HG03039 (cell line): ENCODE measurements at regions not wholly inside any gene's neighbourhood (a gene's known extent, or its start where the extent isn't known, plus 50 kb on each side); places are given as distances from the start of the nearest gene placed in this dataset.
"Not testable (repeated sequence)": the region's sequence is repeated elsewhere in the genome, so short reads cannot be mapped to it uniquely, and the experiment has no call there.

Source experiments
- ATAC-seq: cut with Tn5 transposase; IDR thresholded peaks from one replicate; pipeline ENCODE4 v1.9.1; 2021; ENCODE audit warnings: mild to moderate bottlenecking, moderate library complexity; ENCODE audit not compliant: unreplicated experiment

DNA sequence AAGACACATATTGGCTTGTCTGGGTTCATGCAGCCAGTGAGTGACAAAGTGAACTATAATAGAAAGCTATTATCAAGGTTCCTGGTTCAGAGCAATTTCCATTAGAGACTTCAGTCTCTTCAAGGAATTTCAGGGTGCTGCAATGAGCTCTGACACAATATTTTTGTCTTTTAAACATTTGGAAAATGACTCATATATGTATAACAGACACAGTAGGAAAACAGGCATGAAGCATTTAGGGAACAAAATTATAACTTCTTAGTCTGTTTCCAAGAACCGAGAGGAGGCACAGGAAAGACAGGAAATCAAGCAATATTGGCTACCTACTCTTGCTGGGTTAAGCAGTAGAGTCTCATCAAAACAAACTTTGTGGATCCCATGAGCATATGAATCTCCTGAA is 170.4 kb downstream of the PTPRC start:
- ATAC-seq: no peak

GRCh38 chr1:198811449-198811848 is 172.6 kb downstream of the PTPRC start:
- ATAC-seq: no peak

DNA sequence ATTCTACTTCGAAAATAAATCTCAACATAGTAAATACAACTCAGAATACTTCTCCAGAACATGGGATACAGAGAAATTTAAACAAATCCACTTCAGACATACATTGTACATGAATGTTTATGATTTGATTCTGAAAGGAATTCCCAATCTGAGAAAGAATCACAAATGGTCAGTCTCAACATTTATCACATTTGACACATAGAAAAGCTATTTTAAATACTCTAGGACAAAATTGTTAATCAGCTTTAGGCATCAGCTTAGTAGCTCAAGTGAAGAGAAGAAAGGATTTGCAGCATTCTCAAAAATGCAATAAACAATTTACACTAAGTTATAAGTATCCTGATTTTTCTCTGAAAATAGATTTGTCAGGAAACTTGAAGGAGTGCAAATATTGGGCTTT is 184.8 kb downstream of the PTPRC start:
- no peak for ATAC-seq

DNA sequence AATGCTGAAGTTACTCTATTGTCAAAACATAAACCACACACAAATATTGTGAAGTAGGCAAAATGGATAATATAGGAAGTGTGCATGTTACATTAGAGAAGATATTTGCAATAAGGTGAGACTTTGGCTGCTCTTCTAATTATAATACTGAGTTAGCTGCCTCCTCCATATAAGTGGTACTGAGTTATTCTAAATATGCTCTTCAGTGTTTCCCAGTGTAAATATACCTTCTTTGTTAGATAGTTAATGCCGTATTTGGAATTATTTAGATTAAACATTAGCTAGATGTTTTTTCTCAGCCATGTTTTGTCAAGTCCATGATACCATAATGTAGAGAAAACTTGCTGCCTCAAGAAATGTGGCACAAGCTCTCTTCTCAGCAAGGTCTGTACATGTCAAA is 186.4 kb downstream of the PTPRC start:
- no peak for ATAC-seq

GRCh38 chr1:198829356-198829755 is 190.5 kb downstream of the PTPRC start:
- ATAC-seq: no peak

DNA sequence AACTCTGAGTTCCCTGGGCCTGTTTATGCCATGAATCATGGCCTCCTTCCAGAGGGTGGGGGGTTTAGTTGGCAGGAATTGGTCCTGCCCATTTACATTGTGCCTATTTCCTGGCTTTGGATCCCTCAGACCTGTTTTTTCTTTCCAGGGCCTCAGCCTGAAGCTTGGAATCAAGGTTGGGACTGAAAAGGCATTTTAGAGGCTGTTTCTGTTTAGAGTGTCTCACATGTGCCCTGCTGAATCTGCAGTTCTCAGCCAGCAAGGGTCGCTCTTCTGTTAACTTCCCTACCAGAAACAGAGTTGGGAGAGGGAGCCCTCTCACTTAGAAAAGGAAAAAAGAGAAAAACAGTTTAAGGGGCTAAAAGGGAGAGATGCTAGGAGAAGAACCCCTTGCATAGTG is 191.1 kb downstream of the PTPRC start:
- ATAC-seq: no peak

DNA sequence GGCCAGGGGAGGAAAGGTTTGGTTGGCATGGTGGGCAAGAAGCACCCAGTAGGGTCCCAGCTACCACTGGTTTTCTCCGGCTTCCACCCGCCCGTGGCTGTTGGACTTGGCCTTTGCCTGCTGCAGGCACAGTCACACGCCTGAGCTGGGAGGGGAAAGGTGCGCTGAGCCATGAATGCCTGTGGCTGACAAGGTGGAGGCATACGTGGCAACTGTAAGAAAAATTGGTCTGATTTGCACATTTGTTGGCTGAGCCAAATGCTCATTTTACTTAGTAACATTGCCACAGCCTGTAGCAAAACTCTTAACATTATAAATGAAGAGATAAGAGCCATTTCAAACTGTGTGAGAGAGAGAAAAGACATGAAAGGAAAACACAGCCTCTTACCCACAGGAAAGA is 191.6 kb downstream of the PTPRC start:
- no peak for ATAC-seq

GRCh38 chr1:198833706-198834503 is 195.1 kb downstream of the PTPRC start:
- ATAC-seq: no peak

- ATAC-seq: no peak
Measured at GRCh38 chr1:198837278-198838021, 198.6 kb downstream of the PTPRC start.

DNA sequence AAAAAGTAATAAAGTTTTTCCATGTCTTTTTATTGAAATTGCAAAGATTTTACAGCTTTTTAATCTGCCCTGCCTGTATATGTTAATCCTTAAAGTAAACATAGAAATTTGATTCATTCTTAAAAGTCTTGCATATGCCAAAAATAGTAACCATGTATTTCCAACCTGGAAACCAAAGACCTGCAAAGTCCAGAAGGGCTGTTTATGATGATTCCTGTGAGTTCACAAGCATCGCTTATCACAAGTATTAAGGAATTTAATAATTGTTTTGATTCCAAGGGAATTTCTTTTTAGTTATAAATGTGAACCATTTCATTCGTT is 199.1 kb downstream of the PTPRC start:
- no peak for ATAC-seq

- no peak for ATAC-seq
Measured at GRCh38 chr1:198841477-198841876, 202.6 kb downstream of the PTPRC start.

GRCh38 chr1:198842686-198843085 is 203.8 kb downstream of the PTPRC start:
- no peak for ATAC-seq

- ATAC-seq: no peak
Measured at GRCh38 chr1:198845271-198845670, 206.4 kb downstream of the PTPRC start.

DNA sequence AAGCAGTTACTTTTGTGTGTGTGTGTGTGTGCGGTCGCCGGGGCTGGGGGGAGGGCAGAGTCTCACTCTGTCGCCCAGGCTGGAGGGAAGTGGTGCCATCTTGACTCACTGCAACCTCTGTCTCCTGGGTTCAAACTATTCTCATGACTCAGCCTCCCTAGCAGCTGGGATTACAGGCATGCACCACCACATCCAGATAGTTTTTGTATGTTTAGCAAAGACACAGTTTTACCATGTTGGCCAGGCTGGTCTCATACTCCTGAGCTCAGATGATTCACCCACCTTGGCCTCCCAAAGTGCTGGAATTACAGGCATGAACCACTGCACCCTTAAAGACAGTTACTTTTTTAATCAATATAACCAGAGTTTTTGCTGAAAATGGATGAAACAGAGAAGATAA is 207.0 kb downstream of the PTPRC start:
- no peak for ATAC-seq

- ATAC-seq: no peak
Measured at GRCh38 chr1:198846556-198846955, 207.7 kb downstream of the PTPRC start.

GRCh38 chr1:198848206-198848605 is 209.4 kb downstream of the PTPRC start:
- no peak for ATAC-seq

GRCh38 chr1:198848649-198849048 is 209.8 kb downstream of the PTPRC start:
- no peak for ATAC-seq

DNA sequence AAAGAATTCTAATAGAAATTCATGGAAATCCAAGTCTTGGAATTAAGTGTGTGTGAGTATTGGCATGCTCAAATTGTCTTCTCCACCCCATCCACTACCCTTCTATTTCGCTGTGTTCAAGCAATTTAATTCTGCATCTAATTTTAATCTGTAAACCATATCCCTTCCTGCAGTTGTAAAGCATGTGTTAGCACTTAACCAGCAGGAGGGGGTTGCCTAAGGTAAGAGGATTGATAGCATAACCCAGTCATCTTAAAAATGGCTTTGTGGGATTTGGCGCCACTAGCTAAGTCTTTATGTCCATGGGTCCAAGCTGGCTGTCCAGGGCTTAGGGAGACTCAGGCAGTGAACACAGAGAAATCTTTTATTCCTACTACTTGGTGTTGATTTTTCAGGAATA is 210.3 kb downstream of the PTPRC start:
- no peak for ATAC-seq

GRCh38 chr1:198850196-198850595 is 211.4 kb downstream of the PTPRC start:
- ATAC-seq: no peak

GRCh38 chr1:198850966-198851365 is 212.1 kb downstream of the PTPRC start:
- not testable (repeated sequence) for ATAC-seq

DNA sequence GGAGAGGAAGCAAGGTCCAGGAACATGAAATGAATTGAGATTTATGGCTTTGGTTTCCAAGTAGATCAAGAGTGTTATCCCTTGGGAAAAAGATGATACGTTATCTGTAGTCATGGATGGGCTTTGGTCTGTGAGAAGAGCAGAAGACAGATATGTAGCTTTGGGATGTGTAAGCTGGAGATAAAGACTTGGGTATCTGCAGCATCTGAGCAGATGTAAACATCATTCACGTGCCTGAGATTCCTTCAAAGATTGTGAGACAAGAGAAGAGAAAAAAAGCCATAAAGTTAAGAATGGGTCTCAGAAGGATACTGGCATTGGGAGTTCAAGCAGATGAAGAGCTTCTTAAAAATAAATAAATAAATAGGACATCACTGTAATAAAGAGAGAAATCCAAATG is 217.8 kb downstream of the PTPRC start:
- ATAC-seq: no peak

GRCh38 chr1:198858033-198858432 is 219.2 kb downstream of the PTPRC start:
- no peak for ATAC-seq

DNA sequence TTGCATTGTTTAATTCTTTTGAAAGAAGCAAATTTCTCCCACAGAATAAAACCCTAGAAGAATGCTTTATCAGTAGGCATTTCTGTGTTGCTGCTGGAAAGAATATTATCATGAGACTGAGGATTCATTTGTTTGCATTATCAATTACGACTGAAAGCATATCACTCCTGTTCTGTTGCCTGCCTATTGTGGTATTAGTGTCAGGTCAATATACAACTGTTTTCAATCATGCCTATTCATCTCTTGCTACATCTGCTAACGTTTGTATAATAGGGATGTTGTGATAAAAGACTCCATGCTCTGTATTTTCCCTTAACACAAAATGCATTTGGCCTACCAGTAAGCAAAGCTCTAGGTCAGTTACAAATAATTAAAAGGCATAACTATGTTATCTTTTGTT is 221.5 kb downstream of the PTPRC start:
- no peak for ATAC-seq
